ENCODE measurements at regions not wholly inside any gene's neighbourhood (a gene's known extent, or its start where the extent isn't known, plus 50 kb on each side); places are given as distances from the start of the nearest gene placed in this dataset.
A peak's percentile ranks its signal among the peaks of the same experiment; 100 is the strongest.

GRCh38 chr17:77440560-77440981 is 299.8 kb downstream of the SEC14L1 start:
- Mint-ChIP-seq H3K9me3 (no peaks in the 10 kb centered on the region), H3K4me1 (peaks cover 98 to 100% (median 98%) of the 10 kb centered on the region in 3 donors), H3K4me3 (peak overlapping the region; percentile 75 to 91 (median 77)), H3K27me3 (no peaks in the 10 kb centered on the region), H3K36me3 (no peaks in the 10 kb centered on the region), H3K27ac (peak overlapping the region; percentile 99 to 100)
- DNase-seq = peak in 5 of 35 experiments; percentile 39 to 67 (median 46)
- Histone ChIP-seq H3K27me3 (replicated peaks in 1 of 2; ENCODE audit: control insufficient read depth in 2 of 2, extremely low read depth in 1 of 2, insufficient read depth in 2 of 2, low read length in 1 of 2) (no peaks in the 10 kb centered on the region), H3K9me3 (no peaks in the 10 kb centered on the region), H3K27ac (ENCODE audit: low read length) (peak overlapping the region; percentile 95), H3K4me1 (ENCODE audit: control insufficient read depth in 1 of 2, extremely low read depth in 1 of 2, insufficient read depth in 2 of 2, low read length in 2 of 2) (peaks cover 85 to 100% of the 10 kb centered on the region in 2 experiments), H3K4me3 (ENCODE audit: control insufficient read depth in 1 of 2, extremely low read depth in 1 of 2, low read length in 1 of 2) (peak overlapping the region; percentile 6 to 35), H3K36me3 (ENCODE audit: control insufficient read depth in 2 of 2, extremely low read depth in 1 of 2, insufficient read depth in 1 of 2, low read length in 1 of 2) (peaks cover 0 to 7% of the 10 kb centered on the region in 2 donors)
- WGBS (ENCODE audit: insufficient coverage) = 14% methylated on average over 4 of the region's 12 CpGs
- POLR2A ChIA-PET = interaction anchor here (0.6 to 1.0 kb wide), 7 partner anchors 9 to 518 kb away, joined by 3 to 6 read pairs (median 4); partner anchors contain the start of gene TNRC6C (in 1 of the 2)
- CTCF ChIA-PET = interaction anchor here (0.6 to 1.9 kb wide), 12 partner anchors 11 to 66 kb away, joined by 3 to 13 read pairs (median 4); no protein-coding TSS in a partner anchor
- ATAC-seq (replicated peaks in 1 of 4) = no peak

- H3K36me3 ChIP-seq (ENCODE audit: control insufficient read depth in 2 of 2, extremely low read depth in 1 of 2, insufficient read depth in 1 of 2, low read length in 1 of 2) = peaks cover 0 to 7% of the 10 kb centered on the region in 2 donors
- H3K27me3 ChIP-seq (replicated peaks in 1 of 2; ENCODE audit: control insufficient read depth in 2 of 2, extremely low read depth in 1 of 2, insufficient read depth in 2 of 2, low read length in 1 of 2) = no peaks in the 10 kb centered on the region
- Mint-ChIP-seq H3K4me1 (peaks cover 98 to 100% (median 98%) of the 10 kb centered on the region in 3 donors), H3K9me3 (no peaks in the 10 kb centered on the region), H3K4me3 (peak overlapping the region; percentile 75 to 91 (median 77)), H3K27ac (peak overlapping the region; percentile 99 to 100), H3K36me3 (no peaks in the 10 kb centered on the region), H3K27me3 (no peaks in the 10 kb centered on the region)
- POLR2A ChIA-PET = interaction anchor here (0.5 to 1.1 kb wide), 8 partner anchors 8 to 517 kb away, joined by 3 to 10 read pairs (median 4); partner anchors contain the start of gene TNRC6C (in 1 of the 2)
- ATAC-seq (replicated peaks in 1 of 4) (peak; percentile 49 to 65 (median 50)), DNase-seq (peak in 34 of 35 experiments; percentile 58 to 93 (median 76))
- H3K27ac ChIP-seq (ENCODE audit: low read length) = peak overlapping the region; percentile 95
- H3K4me3 ChIP-seq (ENCODE audit: control insufficient read depth in 1 of 2, extremely low read depth in 1 of 2, low read length in 1 of 2) = peak overlapping the region; percentile 25 to 53
- CTCF ChIA-PET = interaction anchor here (0.6 to 1.9 kb wide), 16 partner anchors 10 to 604 kb away, joined by 3 to 13 read pairs (median 4); no protein-coding TSS in a partner anchor
- 5% methylated on average over 9 of the region's 15 CpGs for WGBS (ENCODE audit: insufficient coverage)
- H3K4me1 ChIP-seq (ENCODE audit: control insufficient read depth in 1 of 2, extremely low read depth in 1 of 2, insufficient read depth in 2 of 2, low read length in 2 of 2) = peaks cover 80 to 100% of the 10 kb centered on the region in 2 experiments
- no peaks in the 10 kb centered on the region for H3K9me3 ChIP-seq
These were observed 300.6 kb downstream of the SEC14L1 start for GRCh38 chr17:77441130-77441920.

GRCh38 chr17:77441940-77442339 is 301.2 kb downstream of the SEC14L1 start:
- Mint-ChIP-seq H3K27me3 (no peaks in the 10 kb centered on the region), H3K27ac (peak overlapping the region; percentile 99 to 100), H3K9me3 (no peaks in the 10 kb centered on the region), H3K4me1 (peaks cover 98 to 100% (median 98%) of the 10 kb centered on the region in 3 donors), H3K4me3 (peak overlapping the region; percentile 75 to 91 (median 77)), H3K36me3 (no peaks in the 10 kb centered on the region)
- Histone ChIP-seq H3K4me3 (ENCODE audit: control insufficient read depth in 1 of 2, extremely low read depth in 1 of 2, low read length in 1 of 2) (peak overlapping the region; percentile 25 to 53), H3K9me3 (no peaks in the 10 kb centered on the region), H3K4me1 (ENCODE audit: control insufficient read depth in 1 of 2, extremely low read depth in 1 of 2, insufficient read depth in 2 of 2, low read length in 2 of 2) (peaks cover 73 to 100% of the 10 kb centered on the region in 2 experiments), H3K36me3 (ENCODE audit: control insufficient read depth in 2 of 2, extremely low read depth in 1 of 2, insufficient read depth in 1 of 2, low read length in 1 of 2) (peaks cover 0 to 7% of the 10 kb centered on the region in 2 donors), H3K27ac (ENCODE audit: low read length) (peak overlapping the region; percentile 95), H3K27me3 (replicated peaks in 1 of 2; ENCODE audit: control insufficient read depth in 2 of 2, extremely low read depth in 1 of 2, insufficient read depth in 2 of 2, low read length in 1 of 2) (no peaks in the 10 kb centered on the region)
- no CpG with 5 or more reads among the region's 11 CpGs for WGBS (ENCODE audit: insufficient coverage)
- ATAC-seq (replicated peaks in 1 of 4) = no peak
- no peak for DNase-seq
- CTCF ChIA-PET = interaction anchor here in 1 of 2 donors (0.9 to 1.9 kb wide), 12 partner anchors 9 to 67 kb away, joined by 3 to 13 read pairs (median 4); no protein-coding TSS in a partner anchor
- POLR2A ChIA-PET = interaction anchor here in 1 of 2 donors (1.1 kb wide), 1 partner anchor 30 kb away, joined by 3 read pairs; no protein-coding TSS in a partner anchor

DNA sequence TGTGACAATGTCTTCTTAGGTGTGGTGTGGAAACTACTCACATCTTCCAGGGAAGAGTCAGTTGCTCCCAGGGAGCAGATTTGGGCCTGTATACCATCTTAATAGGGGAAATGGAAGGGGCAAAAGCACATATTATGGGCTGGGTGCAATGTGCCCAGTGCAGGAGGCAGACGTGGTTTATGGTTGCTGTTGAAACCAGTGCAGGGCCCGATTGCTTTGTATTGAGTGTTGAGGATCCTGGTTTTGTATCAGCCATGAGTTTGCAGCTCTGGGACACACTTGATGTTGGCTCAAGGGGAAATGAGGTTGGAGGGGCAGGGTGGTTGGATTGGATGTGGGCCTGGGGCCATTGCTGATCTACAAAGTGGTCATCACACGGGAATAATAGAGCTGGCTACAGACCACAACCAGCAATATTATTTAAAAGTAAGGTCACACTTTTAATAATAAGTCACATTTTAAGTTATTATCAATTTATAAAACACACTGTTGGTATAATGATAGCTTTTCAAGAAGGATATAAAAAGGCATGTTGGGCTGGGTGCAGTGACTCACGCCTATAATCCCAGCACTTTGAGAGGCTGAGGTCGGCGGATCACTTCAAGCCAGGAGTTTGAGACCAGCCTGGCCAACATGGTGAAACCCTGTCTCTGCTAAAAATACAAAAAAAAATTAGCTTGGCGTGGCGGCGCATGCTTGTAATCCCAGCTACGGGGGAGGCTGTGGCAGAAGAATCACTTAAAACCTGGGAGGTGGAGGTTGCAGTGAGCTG is 302.4 kb downstream of the SEC14L1 start:
- CTCF ChIA-PET = interaction anchor here in 1 of 2 donors (1.6 kb wide), 1 partner anchor 13 kb away, joined by 4 read pairs; no protein-coding TSS in a partner anchor
- H3K4me3 ChIP-seq (ENCODE audit: control insufficient read depth in 1 of 2, extremely low read depth in 1 of 2, low read length in 1 of 2) = peak overlapping the region in 1 of 2 donors; percentile 26
- no peaks in the 10 kb centered on the region for H3K9me3 ChIP-seq
- H3K27me3 ChIP-seq (replicated peaks in 1 of 2; ENCODE audit: control insufficient read depth in 2 of 2, extremely low read depth in 1 of 2, insufficient read depth in 2 of 2, low read length in 1 of 2) = no peaks in the 10 kb centered on the region
- ATAC-seq (replicated peaks in 1 of 4) (no peak), DNase-seq (peak in 1 of 35 experiments; percentile 23)
- peak overlapping the region; percentile 95 for H3K27ac ChIP-seq (ENCODE audit: low read length)
- H3K4me1 ChIP-seq (ENCODE audit: control insufficient read depth in 1 of 2, extremely low read depth in 1 of 2, insufficient read depth in 2 of 2, low read length in 2 of 2) = peaks cover 68 to 100% of the 10 kb centered on the region in 2 experiments
- WGBS (ENCODE audit: insufficient coverage) = 52% methylated on average over 5 of the region's 10 CpGs
- POLR2A ChIA-PET = interaction anchor here (0.6 to 0.7 kb wide), 3 partner anchors 13 to 1388 kb away, joined by 3 to 4 read pairs (median 3); no protein-coding TSS in a partner anchor
- Mint-ChIP-seq H3K4me3 (peak overlapping the region; percentile 47 to 91 (median 82)), H3K27ac (peak overlapping the region; percentile 99 to 100), H3K36me3 (no peaks in the 10 kb centered on the region), H3K4me1 (peaks cover 97 to 99% (median 97%) of the 10 kb centered on the region in 3 donors), H3K27me3 (no peaks in the 10 kb centered on the region), H3K9me3 (no peaks in the 10 kb centered on the region)
- H3K36me3 ChIP-seq (ENCODE audit: control insufficient read depth in 2 of 2, extremely low read depth in 1 of 2, insufficient read depth in 1 of 2, low read length in 1 of 2) = peaks cover 0 to 10% of the 10 kb centered on the region in 2 donors

- 60% methylated on average over 5 of the region's 8 CpGs for WGBS (ENCODE audit: insufficient coverage)
- H3K9me3 ChIP-seq = no peaks in the 10 kb centered on the region
- H3K9me3 Mint-ChIP-seq = no peaks in the 10 kb centered on the region
- POLR2A ChIA-PET = interaction anchor here in 1 of 2 donors (0.6 kb wide), 1 partner anchor 1387 kb away, joined by 3 read pairs; no protein-coding TSS in a partner anchor
- DNase-seq = peak in 1 of 35 experiments; percentile 39
- CTCF ChIA-PET = interaction anchor here (1.1 to 1.6 kb wide), 2 partner anchors 8 to 14 kb away, joined by 3 to 4 read pairs; no protein-coding TSS in a partner anchor
- H3K27ac ChIP-seq (ENCODE audit: low read length) = peak overlapping the region; percentile 95
- no peaks in the 10 kb centered on the region for H3K27me3 Mint-ChIP-seq
- H3K36me3 Mint-ChIP-seq = no peaks in the 10 kb centered on the region
- H3K27ac Mint-ChIP-seq = peak overlapping the region; percentile 99 to 100
- no peak for ATAC-seq (replicated peaks in 1 of 4)
- H3K4me1 ChIP-seq (ENCODE audit: control insufficient read depth in 1 of 2, extremely low read depth in 1 of 2, insufficient read depth in 2 of 2, low read length in 2 of 2) = peaks cover 63 to 100% of the 10 kb centered on the region in 2 experiments
- H3K4me1 Mint-ChIP-seq = peaks cover 94 to 97% (median 96%) of the 10 kb centered on the region in 3 donors
- H3K27me3 ChIP-seq (replicated peaks in 1 of 2; ENCODE audit: control insufficient read depth in 2 of 2, extremely low read depth in 1 of 2, insufficient read depth in 2 of 2, low read length in 1 of 2) = no peaks in the 10 kb centered on the region
- H3K4me3 ChIP-seq (ENCODE audit: control insufficient read depth in 1 of 2, extremely low read depth in 1 of 2, low read length in 1 of 2) = no peak overlapping the region
- H3K36me3 ChIP-seq (ENCODE audit: control insufficient read depth in 2 of 2, extremely low read depth in 1 of 2, insufficient read depth in 1 of 2, low read length in 1 of 2) = peaks cover 0 to 5% of the 10 kb centered on the region in 2 donors
- H3K4me3 Mint-ChIP-seq = peak overlapping the region; percentile 47 to 91 (median 82)
These were observed 303.0 kb downstream of the SEC14L1 start for GRCh38 chr17:77443748-77444260.
